ENCODE measurements at regions not wholly inside any gene's neighbourhood (a gene's known extent, or its start where the extent isn't known, plus 50 kb on each side); places are given as distances from the start of the nearest gene placed in this dataset.

GRCh38 chr2:236871500-236872001 lies 214.1 kb upstream of the COPS8 start:
- DNase-seq (ENCODE audit: low spot score): peak; percentile 96

DNA sequence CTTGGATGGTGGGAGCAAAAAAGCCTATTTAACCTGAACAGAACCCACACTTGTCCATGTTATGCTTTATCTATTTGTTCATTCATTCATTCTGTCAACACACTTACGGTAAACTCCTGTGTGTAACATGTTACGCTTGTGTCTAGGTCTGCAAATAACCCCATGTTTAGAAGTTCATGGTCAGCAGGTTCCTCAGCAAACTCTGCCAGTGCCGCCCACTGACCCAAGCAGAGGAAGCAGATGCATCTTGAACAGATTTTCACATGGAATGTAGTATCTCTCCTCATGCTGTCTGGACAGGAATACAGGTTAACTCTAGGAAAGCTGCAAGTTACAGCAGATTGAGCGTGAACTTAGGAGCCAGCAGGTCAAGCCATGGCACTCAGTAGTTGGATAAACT lies 213.7 kb upstream of the COPS8 start:
- DNase-seq (ENCODE audit: low spot score): no peak

GRCh38 chr2:236872981-236873380 lies 212.7 kb upstream of the COPS8 start:
- DNase-seq (ENCODE audit: low spot score): no peak

DNA sequence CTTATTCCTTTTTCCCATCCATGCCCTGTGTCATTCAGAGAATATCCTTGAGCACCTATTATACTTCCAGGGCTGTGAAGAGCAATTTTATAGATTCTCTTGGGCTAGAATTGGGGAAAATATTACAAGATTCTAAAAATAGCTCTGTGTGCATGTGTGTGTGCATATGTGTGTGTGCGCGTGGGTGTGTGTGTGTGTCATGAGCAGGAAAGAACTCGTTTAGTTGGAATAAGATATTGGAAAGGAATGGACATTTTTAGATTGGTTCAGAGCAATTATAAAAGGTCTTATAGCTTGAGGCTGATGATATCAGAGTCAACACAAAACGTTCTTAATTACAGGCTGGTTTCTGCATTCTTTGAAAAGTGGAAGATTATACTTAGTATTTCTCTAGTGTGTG lies 212.1 kb upstream of the COPS8 start:
- DNase-seq (ENCODE audit: low spot score): no peak

GRCh38 chr2:236874866-236875481 lies 210.7 kb upstream of the COPS8 start:
- no peak for DNase-seq (ENCODE audit: low spot score)

DNA sequence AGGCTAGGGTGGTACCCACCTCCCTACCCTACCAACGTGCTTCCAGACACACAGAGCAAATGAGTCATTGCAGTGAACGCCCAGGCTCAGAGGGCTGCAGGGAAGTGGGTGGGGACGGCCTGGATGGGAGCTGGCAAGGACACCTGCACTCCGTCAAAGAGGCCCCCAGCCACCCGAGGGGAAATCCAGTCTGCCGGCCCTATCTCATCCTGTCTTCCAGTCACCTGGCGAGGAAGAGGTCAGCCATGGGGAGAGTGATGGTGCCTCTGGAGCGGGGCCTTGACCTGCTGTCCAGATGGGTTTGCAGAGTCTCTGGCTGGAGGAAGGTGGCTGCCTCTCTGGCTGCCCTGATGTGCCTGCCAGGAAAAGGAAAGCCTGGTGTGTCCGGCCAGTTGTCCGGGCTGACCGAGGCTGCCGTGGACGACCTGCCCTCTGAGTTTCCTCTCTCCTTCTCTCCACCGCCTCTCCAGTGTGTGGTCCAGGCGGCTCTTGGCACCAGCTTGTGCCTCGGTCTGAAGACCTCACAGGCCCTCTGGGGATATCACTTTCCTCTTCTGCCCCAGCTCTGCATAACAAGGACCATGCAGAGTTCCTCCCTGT lies 209.7 kb upstream of the COPS8 start:
- peak; percentile 44 for DNase-seq (ENCODE audit: low spot score)

GRCh38 chr2:236876642-236877041 lies 209.0 kb upstream of the COPS8 start:
- DNase-seq (ENCODE audit: low spot score): no peak

DNA sequence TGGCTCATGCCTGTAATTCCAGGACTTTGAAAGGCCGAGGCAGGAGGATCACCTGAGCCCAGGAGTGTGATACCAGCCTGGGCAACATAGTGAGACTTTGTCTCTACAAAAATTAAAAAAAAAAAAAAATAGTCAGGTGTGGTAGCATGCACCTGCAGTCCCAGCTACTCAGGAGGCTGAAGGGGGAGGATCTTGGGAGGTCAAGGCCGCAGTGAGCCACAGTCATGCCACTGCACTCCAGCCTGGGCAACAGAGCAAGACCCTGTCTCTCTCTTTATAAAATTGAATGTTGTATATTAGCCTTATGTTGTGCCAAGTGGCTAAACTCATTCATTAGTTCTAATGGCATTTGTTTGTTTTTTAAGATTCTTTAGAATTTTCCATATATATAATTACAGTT lies 207.7 kb upstream of the COPS8 start:
- DNase-seq (ENCODE audit: low spot score): no peak

- DNase-seq (ENCODE audit: low spot score): no peak
Measured at GRCh38 chr2:236879416-236879963, 206.2 kb upstream of the COPS8 start.

DNA sequence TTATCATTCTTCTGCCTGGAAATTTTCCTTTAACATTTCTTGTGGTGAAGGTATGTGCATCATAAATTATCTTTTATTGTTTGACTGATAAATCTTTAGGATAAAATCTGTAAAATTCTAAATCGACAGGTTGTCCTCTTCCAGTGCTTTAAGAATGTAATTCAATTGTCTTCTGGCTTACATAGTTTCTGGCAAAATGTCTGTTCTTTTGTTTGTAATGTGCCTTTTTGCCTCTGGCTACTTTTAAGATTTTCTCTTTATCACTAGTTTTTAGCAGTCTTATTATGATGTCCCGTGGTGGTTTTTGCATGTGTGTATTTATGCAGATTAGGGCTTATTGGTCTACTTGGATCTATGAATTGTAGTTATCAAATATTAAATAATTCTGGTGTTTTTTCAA lies 203.6 kb upstream of the COPS8 start:
- no peak for DNase-seq (ENCODE audit: low spot score)

GRCh38 chr2:236882930-236883329 lies 202.8 kb upstream of the COPS8 start:
- no peak for DNase-seq (ENCODE audit: low spot score)

- DNase-seq (ENCODE audit: low spot score): no peak
Measured at GRCh38 chr2:236883819-236884218, 201.9 kb upstream of the COPS8 start.

- no peak for DNase-seq (ENCODE audit: low spot score)
Measured at GRCh38 chr2:236884569-236885175, 201.0 kb upstream of the COPS8 start.

GRCh38 chr2:236886456-236886855 lies 199.2 kb upstream of the COPS8 start:
- no peak for DNase-seq (ENCODE audit: low spot score)

DNA sequence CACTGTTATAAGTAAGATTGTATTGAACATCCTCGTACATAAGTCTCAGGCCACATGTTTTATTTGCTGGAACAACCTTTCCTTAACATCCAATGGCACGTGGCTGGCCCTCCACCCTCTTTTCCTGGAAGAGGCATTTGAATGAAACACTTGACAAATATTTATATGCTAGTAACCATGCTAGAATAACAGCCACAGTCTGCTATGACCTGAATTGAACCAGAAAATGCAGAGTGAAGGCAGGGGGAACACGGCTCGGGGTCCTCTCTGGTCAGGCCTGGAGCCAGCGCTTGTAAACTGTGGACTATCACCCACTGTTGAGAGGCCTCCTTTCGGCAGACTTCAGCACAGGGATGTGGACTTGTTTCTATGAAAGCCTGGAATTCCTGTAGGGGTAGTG lies 198.2 kb upstream of the COPS8 start:
- DNase-seq (ENCODE audit: low spot score): peak; percentile 86

DNA sequence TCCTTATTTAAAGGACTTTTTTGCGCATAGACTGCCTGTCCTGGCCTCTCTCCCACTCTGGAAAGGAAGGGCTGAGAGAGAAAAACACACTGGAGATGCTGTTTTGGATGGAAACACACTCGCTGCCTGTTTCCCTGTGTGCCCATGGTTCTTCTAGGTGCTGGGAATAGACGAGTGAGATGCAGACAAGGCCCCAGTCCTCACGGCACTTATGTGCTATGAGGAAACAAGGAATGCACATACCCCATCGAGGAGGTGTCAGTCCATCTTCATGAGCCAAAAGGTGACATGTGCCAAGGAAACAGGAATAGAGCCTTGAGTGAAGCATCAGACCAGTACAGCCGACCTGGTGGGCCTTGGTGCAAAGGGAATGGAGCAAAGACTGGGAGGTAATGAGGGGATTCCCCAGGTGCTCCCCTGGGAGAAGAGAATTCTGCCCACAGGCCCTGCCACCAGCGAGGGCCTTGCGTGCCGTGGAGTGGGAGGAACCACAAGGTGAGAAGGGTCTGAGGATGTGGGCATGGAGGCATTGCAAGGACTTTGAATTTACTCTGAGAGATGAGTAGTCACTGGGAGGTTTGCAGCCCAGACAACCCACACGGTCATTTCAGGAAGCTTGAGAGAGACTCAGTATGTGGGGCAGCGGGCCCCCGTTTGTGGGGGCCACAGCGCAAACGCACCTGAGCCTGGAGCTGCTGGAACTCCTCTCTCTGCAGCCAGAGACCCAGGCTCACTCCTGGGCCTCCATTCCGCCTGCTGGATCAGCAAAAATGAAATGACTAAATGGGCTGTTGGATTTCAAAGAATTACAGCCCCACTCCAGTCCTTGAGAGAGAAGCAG lies 197.5 kb upstream of the COPS8 start:
- DNase-seq (ENCODE audit: low spot score): peak; percentile 39

DNA sequence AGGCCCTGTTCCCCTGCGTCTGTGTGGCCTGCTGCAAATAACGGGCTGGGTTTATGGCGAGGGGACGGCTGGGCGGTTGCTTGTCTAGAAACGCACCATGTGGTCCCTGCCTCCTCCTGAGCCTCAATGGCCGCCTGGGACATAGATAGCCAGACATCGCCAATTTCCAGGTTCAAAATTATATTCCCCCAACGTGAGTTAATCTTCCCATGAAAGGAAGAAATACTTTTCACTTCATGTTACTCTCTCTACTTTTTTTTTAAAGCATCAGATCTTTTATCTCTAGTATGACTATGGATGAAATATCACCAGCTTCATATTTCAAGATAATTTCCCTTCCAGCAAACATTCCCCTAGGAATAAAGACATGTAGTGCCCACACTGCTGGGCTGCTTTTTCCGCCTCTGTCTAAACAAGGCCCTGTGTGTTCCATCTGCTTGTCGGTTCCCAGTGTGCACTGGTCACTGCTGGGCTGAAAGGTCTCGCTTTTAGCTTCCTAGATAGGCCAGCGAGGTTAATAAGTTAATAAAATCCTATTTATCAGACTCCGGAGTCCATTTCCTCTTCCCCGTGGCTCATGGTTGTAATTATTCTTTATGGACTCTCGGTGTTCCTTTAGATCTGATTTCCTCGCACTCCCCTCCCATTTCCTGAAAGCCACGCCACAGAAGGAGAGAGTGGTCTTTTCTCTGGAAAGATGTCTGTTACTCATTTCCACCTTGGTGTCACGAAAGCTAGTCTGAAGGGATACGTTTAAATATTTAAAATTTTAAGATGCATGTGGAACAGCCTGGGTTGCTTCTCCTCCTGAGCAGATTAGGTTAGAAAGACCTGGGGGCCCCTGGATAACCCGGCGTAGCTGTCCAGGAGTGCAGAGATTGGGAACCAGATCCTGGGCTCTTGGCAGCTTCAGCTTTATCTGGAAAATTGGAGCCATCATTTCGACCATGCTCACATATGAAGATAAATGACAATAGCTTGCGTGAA lies 196.6 kb upstream of the COPS8 start:
- peak; percentile 73 for DNase-seq (ENCODE audit: low spot score)

DNA sequence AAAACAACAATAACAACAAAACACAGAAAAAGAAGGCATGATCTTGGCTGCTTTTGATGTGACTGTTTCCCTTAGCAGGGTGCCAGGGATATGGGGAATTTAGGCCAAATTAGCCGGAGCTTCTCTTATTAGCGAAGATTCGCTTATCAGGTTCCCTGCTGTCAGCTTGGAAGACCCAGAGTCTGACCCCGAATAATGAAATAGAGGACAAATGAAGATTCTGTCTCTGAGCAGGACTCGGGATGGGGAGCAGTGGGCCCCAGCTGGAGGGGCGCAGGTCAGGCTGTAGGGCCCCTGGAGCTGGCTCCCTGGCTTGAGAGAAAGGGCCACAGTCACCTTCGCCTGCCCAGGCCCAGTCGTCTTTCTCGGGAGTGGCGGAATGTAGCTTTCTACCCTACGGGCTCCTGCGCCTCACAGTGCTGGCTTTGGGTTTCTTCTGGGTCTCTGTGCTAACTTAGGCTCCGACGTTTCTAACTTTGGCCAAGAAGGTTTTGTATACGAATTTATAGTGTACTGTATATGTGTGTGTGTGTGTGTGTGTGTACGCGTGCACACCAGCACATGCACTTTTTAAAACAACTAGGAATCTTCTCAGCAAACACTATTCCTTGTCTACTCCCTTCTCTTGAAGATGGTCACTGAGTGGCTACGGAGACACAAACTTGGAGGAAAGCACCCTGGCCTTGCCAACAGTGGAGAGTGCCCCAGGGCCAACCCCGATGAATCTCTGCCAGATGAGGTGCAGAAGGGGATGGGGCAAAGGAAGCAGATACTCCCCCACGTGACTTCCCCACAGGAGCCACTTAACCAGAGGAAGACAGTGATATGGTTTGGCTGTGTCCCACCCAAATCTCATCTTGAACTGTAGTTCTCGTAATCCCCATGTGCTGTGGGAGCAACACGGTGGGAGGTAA lies 195.6 kb upstream of the COPS8 start:
- no peak for DNase-seq (ENCODE audit: low spot score)

DNA sequence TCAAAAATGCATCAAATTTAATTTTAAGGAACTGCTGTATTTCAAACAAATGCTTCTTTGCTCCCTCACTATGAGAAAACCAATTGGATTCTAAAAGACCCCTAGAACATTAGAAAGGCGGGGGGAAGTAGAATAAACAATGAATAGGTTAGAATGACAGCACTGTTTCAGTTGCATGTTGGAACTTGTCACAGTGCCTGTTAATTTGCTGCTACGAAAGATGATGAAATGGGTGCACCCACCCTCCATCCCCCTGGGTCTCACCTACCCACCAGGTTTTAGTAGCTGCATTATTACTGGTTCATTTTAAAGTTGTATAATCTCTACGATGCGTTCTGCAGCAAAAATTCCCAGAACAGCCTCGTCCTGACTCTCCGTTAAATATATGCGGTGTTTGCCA lies 193.0 kb upstream of the COPS8 start:
- DNase-seq (ENCODE audit: low spot score): no peak

- peak; percentile 85 for DNase-seq (ENCODE audit: low spot score)
Measured at GRCh38 chr2:236894791-236895190, 190.9 kb upstream of the COPS8 start.

Data from umbilical cord (tissue), 1 donor.